Right hindlimb (tissue), 1 donor: ENCODE measurements at regions not wholly inside any gene's neighbourhood (a gene's known extent, or its start where the extent isn't known, plus 50 kb on each side); places are given as distances from the start of the nearest gene placed in this dataset.

Experiments used
- DNase-seq: peaks from one replicate; pipeline ENCODE4 v3.0.0-alpha.2; 2018

GRCh38 chr9:1269533-1270315 lies 219.6 kb downstream of the DMRT2 start:
- no peak for DNase-seq

DNA sequence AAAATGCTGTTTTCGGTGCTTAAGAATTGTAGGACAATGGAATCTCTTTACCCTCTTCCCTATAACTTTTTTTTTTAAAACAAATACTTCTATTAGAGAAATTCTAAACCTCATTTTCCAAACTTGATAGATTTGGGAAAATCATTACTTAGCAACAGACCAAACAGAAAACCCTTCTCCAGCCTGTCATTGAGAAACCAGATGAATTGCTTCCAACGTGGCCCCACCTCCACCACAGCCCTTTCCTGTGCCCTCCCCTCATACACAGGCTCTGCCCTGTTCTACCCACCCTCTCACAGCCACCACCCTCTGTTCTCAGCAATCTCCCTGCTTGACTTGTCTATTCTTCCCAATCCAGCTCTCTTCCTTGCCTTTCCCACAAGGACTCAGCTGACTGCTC lies 221.2 kb downstream of the DMRT2 start:
- no peak for DNase-seq

- DNase-seq: no peak
These were observed 221.6 kb downstream of the DMRT2 start for GRCh38 chr9:1271786-1272185.

- DNase-seq: no peak
These were observed 222.3 kb downstream of the DMRT2 start for GRCh38 chr9:1272488-1272887.

- DNase-seq: no peak
These were observed 223.7 kb downstream of the DMRT2 start for GRCh38 chr9:1273859-1274258.

DNA sequence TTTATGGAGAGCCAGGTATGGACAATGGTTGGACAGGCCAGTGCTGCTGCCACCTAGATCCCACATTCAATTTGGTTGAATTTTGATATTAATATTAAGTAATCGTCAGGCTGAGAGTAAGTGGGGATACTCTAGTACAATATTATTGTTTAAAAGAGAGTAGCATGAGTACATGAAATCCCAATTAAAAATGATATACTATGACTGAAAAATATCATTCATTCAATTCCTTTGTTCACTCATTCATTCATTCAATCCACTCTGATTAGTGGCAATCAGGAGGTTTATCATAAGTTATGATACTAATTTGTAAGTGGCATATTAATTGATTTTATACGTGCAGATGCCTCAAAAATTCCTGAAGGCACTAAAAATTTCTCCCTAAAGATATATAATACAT lies 224.2 kb downstream of the DMRT2 start:
- no peak for DNase-seq

DNA sequence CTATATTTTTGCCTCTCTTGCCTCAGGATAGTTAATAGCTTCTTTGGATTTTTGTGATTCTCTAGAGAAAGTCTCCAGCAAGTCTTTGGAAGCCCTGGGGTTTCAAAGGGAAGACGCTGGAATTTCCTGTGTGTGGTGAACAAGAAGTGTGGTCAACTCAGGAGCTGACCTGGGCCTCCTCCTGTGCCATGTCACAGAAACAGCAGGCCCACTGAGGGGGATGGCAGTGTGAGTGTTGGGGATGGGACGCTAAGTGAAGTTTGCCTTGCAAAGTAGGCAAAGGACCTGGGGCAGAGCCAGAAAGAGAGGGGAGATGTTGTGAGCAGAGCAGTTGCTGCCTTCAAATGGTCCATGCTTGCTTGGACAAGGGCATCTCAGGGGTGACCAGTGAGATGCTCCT lies 226.3 kb downstream of the DMRT2 start:
- no peak for DNase-seq

GRCh38 chr9:1284727-1285126 lies 234.6 kb downstream of the DMRT2 start:
- no peak for DNase-seq

GRCh38 chr9:1285526-1285925 lies 235.4 kb downstream of the DMRT2 start:
- DNase-seq: no peak

DNA sequence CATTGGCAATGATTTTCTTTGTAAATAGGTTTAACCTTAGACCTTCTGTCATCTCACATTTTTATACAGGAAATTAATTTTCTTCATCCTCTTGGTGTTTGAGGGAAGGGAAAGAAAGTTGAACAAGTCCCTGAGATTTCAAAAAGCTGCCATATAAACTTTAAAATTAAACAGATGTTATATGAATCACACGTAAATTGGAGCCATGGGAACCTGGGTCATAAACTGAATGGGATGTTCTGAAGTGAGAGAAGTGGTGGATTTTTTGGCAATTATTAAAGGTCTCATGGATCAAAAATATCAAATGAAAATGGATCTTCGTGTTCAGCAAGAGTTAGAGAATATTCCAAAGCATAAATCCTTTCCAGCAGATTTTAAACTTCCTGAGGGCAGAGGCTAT lies 242.2 kb downstream of the DMRT2 start:
- no peak for DNase-seq

GRCh38 chr9:1294641-1295258 lies 244.6 kb downstream of the DMRT2 start:
- DNase-seq: no peak

DNA sequence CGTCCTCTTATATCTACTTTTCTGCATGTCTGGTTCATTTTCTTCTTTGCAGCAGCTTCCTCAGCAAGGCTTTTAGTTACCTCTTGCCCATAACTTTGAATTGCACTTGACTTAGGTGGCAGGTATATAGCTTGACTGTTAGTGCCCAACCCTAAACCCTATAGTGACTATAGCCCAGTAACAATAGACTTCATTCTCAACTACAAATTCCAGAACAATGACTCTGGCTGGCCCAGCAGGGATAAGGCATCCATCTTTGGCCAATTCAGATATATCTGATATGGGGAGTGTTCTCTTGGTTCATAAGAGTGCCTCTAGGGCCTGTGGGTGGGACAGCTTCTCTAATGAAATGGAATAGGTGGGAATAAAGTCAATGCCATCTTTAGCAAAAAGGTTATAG lies 246.2 kb downstream of the DMRT2 start:
- no peak for DNase-seq

GRCh38 chr9:1298046-1298445 lies 247.9 kb downstream of the DMRT2 start:
- no peak for DNase-seq

DNA sequence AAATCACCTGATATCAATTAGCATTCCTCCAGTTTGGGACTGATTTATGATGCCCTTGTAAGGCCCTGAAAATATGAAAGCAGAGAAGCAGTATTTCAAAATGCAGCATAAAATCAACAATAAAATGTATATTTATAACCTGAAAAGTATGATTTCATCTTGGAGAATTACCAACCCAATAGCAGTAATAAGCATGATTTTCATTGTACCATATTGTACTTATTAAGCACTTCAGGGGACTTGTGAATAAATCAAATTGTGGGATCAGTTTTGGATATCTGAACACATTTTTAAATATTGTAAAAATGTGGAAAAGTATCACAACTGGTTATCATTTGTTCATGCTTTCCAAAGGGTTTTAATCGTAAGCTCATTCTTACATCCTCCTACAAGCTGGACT lies 250.8 kb downstream of the DMRT2 start:
- DNase-seq: no peak

GRCh38 chr9:1303932-1304331 lies 253.8 kb downstream of the DMRT2 start:
- DNase-seq: no peak

DNA sequence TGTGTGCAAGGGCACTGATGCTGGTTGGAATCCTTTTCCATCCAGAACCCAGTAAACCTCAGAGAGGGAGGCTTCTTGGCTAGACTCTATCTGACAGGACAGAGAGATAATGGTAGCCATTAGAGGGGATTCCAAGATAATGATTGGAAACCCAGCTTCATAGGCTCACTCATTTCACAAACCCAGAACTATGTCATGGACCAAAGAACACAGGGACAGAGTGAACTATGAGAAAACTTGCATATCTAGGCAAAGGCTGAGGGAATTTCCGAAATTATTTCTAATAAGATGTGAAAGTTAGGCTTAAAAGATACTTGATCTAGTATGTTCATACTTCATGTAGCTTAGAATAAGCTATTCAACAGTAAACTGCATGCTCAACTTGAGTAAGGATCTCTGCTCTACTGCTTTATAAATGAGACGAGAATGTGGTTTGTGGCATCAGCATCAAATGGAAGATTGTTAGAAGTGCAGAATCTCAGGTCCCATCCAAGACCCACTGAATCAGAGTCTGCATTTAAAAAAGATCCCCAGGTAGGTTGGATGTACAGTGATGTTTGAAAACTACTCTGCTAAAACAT lies 261.4 kb downstream of the DMRT2 start:
- no peak for DNase-seq

- DNase-seq: no peak
These were observed 269.3 kb downstream of the DMRT2 start for GRCh38 chr9:1319436-1319835.

GRCh38 chr9:1320051-1320557 lies 269.9 kb downstream of the DMRT2 start:
- DNase-seq: peak; percentile 24

DNA sequence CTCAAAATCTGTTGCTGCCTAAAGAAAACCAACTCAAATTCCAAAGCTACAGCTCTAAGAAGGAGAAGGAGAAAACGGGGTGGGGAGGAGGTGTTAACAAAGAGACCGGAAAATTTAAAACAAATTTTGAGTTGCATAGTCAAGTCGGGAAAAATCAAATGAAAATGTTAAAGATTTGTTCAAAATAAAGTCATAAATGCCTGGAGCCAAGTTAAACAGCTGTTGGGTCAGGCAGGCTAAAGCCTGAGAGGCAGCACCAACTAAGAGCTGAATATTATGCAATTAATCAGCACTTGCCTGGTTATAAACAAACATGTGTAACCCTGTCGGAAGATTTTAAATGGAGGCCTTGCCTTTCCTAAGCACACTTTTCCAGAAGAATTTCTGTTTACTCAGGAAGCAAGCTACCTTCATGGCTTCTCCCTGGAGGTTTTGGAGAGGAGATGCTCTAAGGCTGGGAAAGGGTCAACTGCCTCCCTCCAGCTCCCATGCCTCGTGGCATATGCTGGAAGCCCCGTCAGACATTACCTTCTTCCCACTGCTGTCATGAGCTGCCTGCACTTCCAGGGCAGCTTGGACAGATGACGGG lies 270.5 kb downstream of the DMRT2 start:
- DNase-seq: no peak

DNA sequence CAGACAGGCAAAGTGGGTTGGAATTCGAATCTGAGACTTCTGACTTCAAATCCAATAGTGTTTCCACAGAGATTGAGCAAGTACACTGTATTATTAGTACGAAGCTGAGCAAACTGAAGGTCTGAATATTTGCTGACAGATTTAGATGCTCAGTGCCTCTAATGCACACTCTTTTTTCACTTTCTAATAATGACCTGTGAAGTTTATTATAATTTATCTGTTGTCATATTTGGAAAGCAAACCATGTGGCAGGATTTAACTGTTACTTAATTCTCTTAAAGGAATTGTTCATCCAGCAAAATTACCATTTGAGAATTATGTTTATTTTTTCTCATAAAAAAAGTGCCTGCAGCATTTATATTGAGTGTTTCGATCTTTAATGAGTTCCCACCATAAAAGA lies 277.3 kb downstream of the DMRT2 start:
- no peak for DNase-seq

DNA sequence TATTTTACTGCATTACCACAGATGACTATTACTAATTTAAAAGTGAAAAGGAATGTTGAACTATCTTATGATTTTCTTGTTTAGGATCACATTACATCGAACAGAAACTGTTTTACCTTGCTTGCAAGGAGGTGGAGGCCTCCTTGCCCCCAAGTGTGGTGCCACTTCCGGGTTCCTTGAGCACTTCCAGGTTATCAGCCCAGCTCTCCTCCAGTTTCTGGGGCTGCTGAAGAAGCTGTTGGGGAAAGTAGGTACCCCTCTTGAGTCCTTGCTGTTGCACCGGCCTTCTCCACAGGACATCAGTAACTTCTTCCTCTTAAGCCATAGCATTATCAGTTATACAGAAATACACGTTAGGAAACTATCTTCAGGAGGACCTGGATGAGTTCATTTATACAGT lies 278.2 kb downstream of the DMRT2 start:
- DNase-seq: no peak

GRCh38 chr9:1331546-1332038 lies 281.4 kb downstream of the DMRT2 start:
- DNase-seq: no peak

DNA sequence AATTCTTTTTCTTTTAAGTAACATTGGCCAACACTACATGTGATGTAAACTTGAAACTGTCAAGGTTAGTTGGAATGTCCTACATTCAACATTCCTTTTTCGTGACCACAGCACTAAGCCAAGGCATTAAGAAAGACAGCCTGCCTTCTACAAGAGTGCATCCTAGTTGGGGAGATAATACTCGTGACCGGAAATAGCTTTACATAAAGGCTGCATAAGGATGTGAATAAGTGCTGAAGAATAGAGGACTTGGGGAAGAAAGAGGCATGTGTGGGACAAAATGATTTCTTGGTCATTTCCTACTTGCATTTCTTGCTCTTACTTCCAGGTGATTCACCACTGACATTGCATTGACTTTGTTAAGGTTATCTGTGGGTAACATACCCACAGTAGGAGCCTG lies 282.0 kb downstream of the DMRT2 start:
- no peak for DNase-seq

- DNase-seq: no peak
These were observed 285.0 kb downstream of the DMRT2 start for GRCh38 chr9:1335174-1335573.
